ENCODE measurements at regions not wholly inside any gene's neighbourhood (a gene's known extent, or its start where the extent isn't known, plus 50 kb on each side); places are given as distances from the start of the nearest gene placed in this dataset.

- Histone ChIP-seq H3K4me3 (no peak overlapping the region), H3K9me3 (no peaks in the 10 kb centered on the region), H3K27ac (replicated peaks in 1 of 4) (peak overlapping the region; percentile 22 to 72 (median 54)), H3K27me3 (no peaks in the 10 kb centered on the region), H3K36me3 (no peaks in the 10 kb centered on the region), H3K4me1 (peaks cover 20 to 58% (median 52%) of the 10 kb centered on the region in 4 donors)
- intact Hi-C loops (cut with DNase I), result no loop called here
- peak in 1 of 2 donors; percentile 44 for TF ChIP-seq POLR2AphosphoS5 (IDR thresholded peaks at IDR 0.05)
- TF ChIP-seq EP300 (IDR thresholded peaks at IDR 0.05), result no peak
- TF ChIP-seq CTCF (IDR thresholded peaks at IDR 0.05), result no peak
- no peak for DNase-seq (ENCODE audit: extremely low spot score)
- WGBS, result 58% methylated on average over 11 of the region's 11 CpGs
Measured at GRCh38 chr13:24033527-24034302, 126.8 kb upstream of the SPATA13 start.

- intact Hi-C loops (cut with DNase I), result no loop called here
- H3K4me1 ChIP-seq, result peaks cover 20 to 65% (median 60%) of the 10 kb centered on the region in 4 donors
Measured at GRCh38 chr13:24035411-24035810, 125.1 kb upstream of the SPATA13 start.

DNA sequence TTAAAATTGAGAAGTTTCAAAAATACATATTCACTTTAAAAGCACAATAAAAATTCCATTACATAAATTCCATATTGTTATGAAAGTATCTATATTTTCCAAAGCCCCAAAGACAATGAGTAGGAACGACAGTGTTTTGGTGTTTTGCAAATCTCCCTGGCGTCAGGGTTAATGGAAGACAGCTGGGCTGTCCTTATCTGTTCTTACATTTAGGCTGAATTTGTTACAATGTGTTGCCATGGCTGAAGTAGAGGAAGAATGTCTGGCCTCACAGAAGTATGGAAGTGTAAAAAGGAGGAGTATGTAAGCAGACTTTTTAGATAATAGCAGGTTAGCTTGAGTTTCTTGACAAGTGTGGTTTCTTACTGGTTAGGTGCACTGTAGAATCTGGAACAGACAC lies 124.4 kb upstream of the SPATA13 start:
- no peak overlapping the region for H3K27ac ChIP-seq (replicated peaks in 1 of 4)
- H3K36me3 ChIP-seq, result no peaks in the 10 kb centered on the region
- H3K9me3 ChIP-seq, result no peaks in the 10 kb centered on the region
- DNase-seq (ENCODE audit: extremely low spot score), result no peak
- H3K4me3 ChIP-seq, result no peak overlapping the region
- no peak for TF ChIP-seq EP300 (IDR thresholded peaks at IDR 0.05)
- no peak for TF ChIP-seq POLR2AphosphoS5 (IDR thresholded peaks at IDR 0.05)
- TF ChIP-seq CTCF (IDR thresholded peaks at IDR 0.05), result no peak
- TF ChIP-seq POLR2A (IDR thresholded peaks at IDR 0.05; ENCODE audit: low read depth), result no peak
- H3K4me1 ChIP-seq, result peaks cover 20 to 65% (median 60%) of the 10 kb centered on the region in 4 donors
- intact Hi-C loops (cut with DNase I), result no loop called here
- H3K27me3 ChIP-seq, result no peaks in the 10 kb centered on the region
- WGBS, result 54% methylated on average over 2 of the region's 2 CpGs

More at GRCh38 chr13:24035411-24035810, 125.1 kb upstream of the SPATA13 start:
- H3K4me3 ChIP-seq, result no peak overlapping the region
- no peak overlapping the region for H3K27ac ChIP-seq (replicated peaks in 1 of 4)
- TF ChIP-seq POLR2A (IDR thresholded peaks at IDR 0.05; ENCODE audit: low read depth) (no peak), CTCF (IDR thresholded peaks at IDR 0.05) (no peak), EP300 (IDR thresholded peaks at IDR 0.05) (no peak), POLR2AphosphoS5 (IDR thresholded peaks at IDR 0.05) (no peak)
- 76% methylated on average over 5 of the region's 5 CpGs for WGBS
- H3K36me3 ChIP-seq, result no peaks in the 10 kb centered on the region
- H3K27me3 ChIP-seq, result no peaks in the 10 kb centered on the region
- no peaks in the 10 kb centered on the region for H3K9me3 ChIP-seq
- DNase-seq (ENCODE audit: extremely low spot score), result no peak

- intact Hi-C loops (cut with DNase I), result no loop called here
- TF ChIP-seq CTCF (IDR thresholded peaks at IDR 0.05) (no peak), EP300 (IDR thresholded peaks at IDR 0.05) (no peak), POLR2AphosphoS5 (IDR thresholded peaks at IDR 0.05) (no peak), POLR2A (IDR thresholded peaks at IDR 0.05; ENCODE audit: low read depth) (no peak)
Measured at GRCh38 chr13:24038405-24038804, 122.1 kb upstream of the SPATA13 start.

More at GRCh38 chr13:24038405-24038804, 122.1 kb upstream of the SPATA13 start:
- WGBS, result 45% methylated on average over 9 of the region's 9 CpGs
- Histone ChIP-seq H3K4me1 (peaks cover 6 to 47% (median 39%) of the 10 kb centered on the region in 4 donors), H3K4me3 (no peak overlapping the region), H3K9me3 (no peaks in the 10 kb centered on the region), H3K27me3 (no peaks in the 10 kb centered on the region), H3K27ac (replicated peaks in 1 of 4) (peak overlapping the region in 3 of 4 donors; percentile 1 to 39 (median 19)), H3K36me3 (no peaks in the 10 kb centered on the region)
- DNase-seq (ENCODE audit: extremely low spot score), result no peak

Data from esophagus muscularis mucosa (tissue), 4 donors.